ENCODE measurements at regions not wholly inside any gene's neighbourhood (a gene's known extent, or its start where the extent isn't known, plus 50 kb on each side); places are given as distances from the start of the nearest gene placed in this dataset.

DNA sequence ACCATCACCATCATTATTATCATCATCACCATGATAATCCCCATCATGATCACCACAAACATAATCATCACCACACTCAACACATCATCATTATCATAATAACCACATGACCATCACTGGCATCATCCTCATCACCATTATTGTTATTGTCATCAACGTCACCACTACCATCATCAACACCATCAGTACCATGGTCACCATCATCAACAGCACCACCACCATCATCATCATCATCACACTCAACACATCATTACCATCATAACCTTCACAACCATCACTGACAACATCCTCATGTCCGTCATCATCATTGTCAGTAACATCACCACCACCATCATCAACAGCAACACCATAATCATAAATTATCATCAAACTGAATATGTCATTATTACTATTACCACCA lies 73.2 kb downstream of the MBD3L1 start:
- no peak overlapping the region for H3K27ac ChIP-seq (ENCODE audit: insufficient read depth, low read length)
- no peaks in the 10 kb centered on the region for H3K79me2 ChIP-seq (ENCODE audit: control insufficient read depth, insufficient read depth, low read length)
- H3K4me1 ChIP-seq (ENCODE audit: control insufficient read depth, extremely low read depth, insufficient read depth, low read length) = no peaks in the 10 kb centered on the region
- no peak overlapping the region for H3K9ac ChIP-seq (ENCODE audit: insufficient read depth, low read length)
- TF ChIP-seq, protein P1, sequence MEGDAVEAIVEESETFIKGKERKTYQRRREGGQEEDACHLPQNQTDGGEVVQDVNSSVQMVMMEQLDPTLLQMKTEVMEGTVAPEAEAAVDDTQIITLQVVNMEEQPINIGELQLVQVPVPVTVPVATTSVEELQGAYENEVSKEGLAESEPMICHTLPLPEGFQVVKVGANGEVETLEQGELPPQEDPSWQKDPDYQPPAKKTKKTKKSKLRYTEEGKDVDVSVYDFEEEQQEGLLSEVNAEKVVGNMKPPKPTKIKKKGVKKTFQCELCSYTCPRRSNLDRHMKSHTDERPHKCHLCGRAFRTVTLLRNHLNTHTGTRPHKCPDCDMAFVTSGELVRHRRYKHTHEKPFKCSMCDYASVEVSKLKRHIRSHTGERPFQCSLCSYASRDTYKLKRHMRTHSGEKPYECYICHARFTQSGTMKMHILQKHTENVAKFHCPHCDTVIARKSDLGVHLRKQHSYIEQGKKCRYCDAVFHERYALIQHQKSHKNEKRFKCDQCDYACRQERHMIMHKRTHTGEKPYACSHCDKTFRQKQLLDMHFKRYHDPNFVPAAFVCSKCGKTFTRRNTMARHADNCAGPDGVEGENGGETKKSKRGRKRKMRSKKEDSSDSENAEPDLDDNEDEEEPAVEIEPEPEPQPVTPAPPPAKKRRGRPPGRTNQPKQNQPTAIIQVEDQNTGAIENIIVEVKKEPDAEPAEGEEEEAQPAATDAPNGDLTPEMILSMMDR (conservative IDR thresholded peaks at IDR 0.05 in 1 of 2, IDR thresholded peaks at IDR 0.05 in 1 of 2; ENCODE audit: low read depth in 1 of 2, low read length in 2 of 2) = no peak
- TF ChIP-seq EZH2 (IDR thresholded peaks at IDR 0.05; ENCODE audit: low read length, missing control alignments) = no peak
- no peak for DNase-seq (ENCODE audit: low read depth in 2 of 2)
- H2AFZ ChIP-seq (ENCODE audit: low read length) = no peak overlapping the region
- no peak overlapping the region for H3K4me2 ChIP-seq (ENCODE audit: extremely low read depth, insufficient read depth, low read length)
- H4K20me1 ChIP-seq (ENCODE audit: control insufficient read depth, extremely low read depth, insufficient read depth, low read length) = no peaks in the 10 kb centered on the region
- H3K27me3 ChIP-seq (ENCODE audit: control insufficient read depth, insufficient read depth, low read length) = no peaks in the 10 kb centered on the region
- H3K4me3 ChIP-seq (replicated peaks in 1 of 4; ENCODE audit: control extremely low read depth in 1 of 4, insufficient read depth in 1 of 4, low read depth in 3 of 4, low read length in 4 of 4) = no peak overlapping the region
- no peaks in the 10 kb centered on the region for H3K9me3 ChIP-seq (ENCODE audit: control insufficient read depth, insufficient read depth, low read depth, low read length)
- H3K36me3 ChIP-seq (ENCODE audit: control insufficient read depth, insufficient read depth, low read length) = no peaks in the 10 kb centered on the region

DNA sequence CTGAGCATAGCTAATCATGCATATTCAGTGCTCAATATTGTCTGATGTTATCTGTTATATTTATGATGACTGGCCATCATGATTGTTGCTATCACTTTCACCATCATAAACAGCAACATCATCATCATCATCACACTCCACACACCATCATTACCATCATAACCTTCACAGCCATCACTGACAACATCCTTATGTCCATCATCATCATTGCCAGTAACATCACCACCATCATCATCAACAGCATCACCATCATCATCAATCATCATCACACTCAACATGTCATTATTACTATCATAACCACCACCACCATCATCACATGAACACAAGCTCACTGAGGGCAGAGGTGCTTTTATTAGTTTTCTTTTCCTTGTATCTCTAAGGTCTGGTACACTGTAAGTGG lies 75.9 kb downstream of the MBD3L1 start:
- Histone ChIP-seq H3K27me3 (ENCODE audit: control insufficient read depth, insufficient read depth, low read length) (no peaks in the 10 kb centered on the region), H3K9ac (ENCODE audit: insufficient read depth, low read length) (no peak overlapping the region), H3K4me2 (ENCODE audit: extremely low read depth, insufficient read depth, low read length) (no peak overlapping the region), H3K4me3 (replicated peaks in 1 of 4; ENCODE audit: control extremely low read depth in 1 of 4, insufficient read depth in 1 of 4, low read depth in 3 of 4, low read length in 4 of 4) (no peak overlapping the region), H2AFZ (ENCODE audit: low read length) (no peak overlapping the region), H4K20me1 (ENCODE audit: control insufficient read depth, extremely low read depth, insufficient read depth, low read length) (no peaks in the 10 kb centered on the region), H3K4me1 (ENCODE audit: control insufficient read depth, extremely low read depth, insufficient read depth, low read length) (no peaks in the 10 kb centered on the region), H3K79me2 (ENCODE audit: control insufficient read depth, insufficient read depth, low read length) (no peaks in the 10 kb centered on the region), H3K9me3 (ENCODE audit: control insufficient read depth, insufficient read depth, low read depth, low read length) (no peaks in the 10 kb centered on the region), H3K36me3 (ENCODE audit: control insufficient read depth, insufficient read depth, low read length) (no peaks in the 10 kb centered on the region), H3K27ac (ENCODE audit: insufficient read depth, low read length) (no peak overlapping the region)
- TF ChIP-seq, protein P1 (conservative IDR thresholded peaks at IDR 0.05 in 1 of 2, IDR thresholded peaks at IDR 0.05 in 1 of 2; ENCODE audit: low read depth in 1 of 2, low read length in 2 of 2) = no peak
- no peak for TF ChIP-seq EZH2 (IDR thresholded peaks at IDR 0.05; ENCODE audit: low read length, missing control alignments)
- no peak for DNase-seq (ENCODE audit: low read depth in 2 of 2)

DNA sequence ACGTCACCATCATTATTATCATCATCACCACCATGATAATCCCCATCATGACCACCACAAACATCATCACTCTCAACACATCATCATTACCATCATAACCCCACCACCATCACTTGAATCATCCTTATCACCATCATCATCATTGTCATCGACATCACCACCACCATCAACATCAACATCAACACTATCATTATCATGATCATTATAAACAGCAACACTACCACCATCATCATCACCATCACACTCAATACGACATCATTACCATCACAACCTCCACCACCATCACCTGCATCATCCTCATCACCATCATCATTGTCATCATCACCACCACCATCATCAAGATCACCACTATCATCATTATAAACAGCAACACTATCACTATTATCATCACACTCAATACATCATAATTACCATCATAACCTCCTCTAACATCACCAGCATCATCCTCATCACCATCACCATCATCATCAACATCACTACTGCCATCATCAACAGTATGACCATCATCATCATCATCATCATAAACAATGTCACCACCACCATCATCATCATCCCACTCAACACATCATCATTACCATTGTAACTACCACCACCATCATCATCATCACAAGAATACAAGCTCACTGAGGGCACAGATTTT lies 78.7 kb downstream of the MBD3L1 start:
- TF ChIP-seq EZH2 (IDR thresholded peaks at IDR 0.05; ENCODE audit: low read length, missing control alignments) = no peak
- TF ChIP-seq, protein P1 (conservative IDR thresholded peaks at IDR 0.05 in 1 of 2, IDR thresholded peaks at IDR 0.05 in 1 of 2; ENCODE audit: low read depth in 1 of 2, low read length in 2 of 2) = no peak
- no peaks in the 10 kb centered on the region for H3K36me3 ChIP-seq (ENCODE audit: control insufficient read depth, insufficient read depth, low read length)
- H3K9ac ChIP-seq (ENCODE audit: insufficient read depth, low read length) = no peak overlapping the region
- H3K79me2 ChIP-seq (ENCODE audit: control insufficient read depth, insufficient read depth, low read length) = no peaks in the 10 kb centered on the region
- H3K27me3 ChIP-seq (ENCODE audit: control insufficient read depth, insufficient read depth, low read length) = no peaks in the 10 kb centered on the region
- no peaks in the 10 kb centered on the region for H3K4me1 ChIP-seq (ENCODE audit: control insufficient read depth, extremely low read depth, insufficient read depth, low read length)
- no peak for DNase-seq (ENCODE audit: low read depth in 2 of 2)
- H2AFZ ChIP-seq (ENCODE audit: low read length) = no peak overlapping the region
- no peaks in the 10 kb centered on the region for H3K9me3 ChIP-seq (ENCODE audit: control insufficient read depth, insufficient read depth, low read depth, low read length)
- no peaks in the 10 kb centered on the region for H4K20me1 ChIP-seq (ENCODE audit: control insufficient read depth, extremely low read depth, insufficient read depth, low read length)
- no peak overlapping the region for H3K4me2 ChIP-seq (ENCODE audit: extremely low read depth, insufficient read depth, low read length)
- H3K27ac ChIP-seq (ENCODE audit: insufficient read depth, low read length) = no peak overlapping the region
- no peak overlapping the region for H3K4me3 ChIP-seq (replicated peaks in 1 of 4; ENCODE audit: control extremely low read depth in 1 of 4, insufficient read depth in 1 of 4, low read depth in 3 of 4, low read length in 4 of 4)

Measured in fibroblast of lung (primary cell).